ENCODE measurements at regions not wholly inside any gene's neighbourhood (a gene's known extent, or its start where the extent isn't known, plus 50 kb on each side); places are given as distances from the start of the nearest gene placed in this dataset.

DNA sequence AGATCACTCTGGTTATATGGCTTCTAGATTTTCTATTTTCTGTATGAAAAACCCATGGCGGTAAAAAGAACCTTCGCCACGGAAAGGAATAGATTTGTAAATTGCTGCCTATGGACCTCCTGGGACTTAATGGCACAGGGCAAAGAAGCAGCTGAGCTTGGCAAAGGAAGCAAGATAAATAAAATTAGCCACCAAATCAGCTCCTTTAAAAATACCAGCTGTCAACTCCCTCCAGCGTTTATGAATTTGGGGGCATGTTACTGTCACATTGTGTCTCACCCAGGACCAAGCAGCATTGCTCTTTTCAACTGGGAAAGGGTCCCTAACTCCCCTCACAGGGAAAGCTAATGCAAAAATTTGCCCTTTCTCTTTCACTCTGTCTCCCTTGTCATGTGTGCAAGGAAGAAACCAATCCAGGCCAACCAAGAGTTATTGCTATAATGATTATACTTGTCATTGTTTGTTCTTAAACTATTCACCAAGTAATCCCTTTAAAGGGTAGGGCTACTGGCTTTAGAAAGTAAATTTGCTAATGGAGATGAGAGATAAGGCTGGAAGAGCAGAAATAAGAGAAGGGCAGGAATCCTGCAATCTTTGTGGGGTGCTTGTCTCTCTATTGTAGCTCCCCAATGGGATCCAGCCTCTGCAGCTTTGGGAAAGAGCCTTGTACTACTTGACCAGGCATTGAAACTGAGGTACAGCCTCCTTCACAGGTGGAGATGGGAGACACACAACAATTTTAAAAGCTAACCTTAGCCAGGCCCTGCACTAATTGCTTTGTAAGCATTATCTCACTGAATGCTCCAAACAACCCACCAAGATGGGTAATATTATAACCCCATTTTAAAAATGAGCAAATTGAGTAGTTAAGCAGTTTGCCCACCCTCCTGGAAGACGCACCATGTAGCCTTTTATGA lies 119.1 kb upstream of the KLF7 start:
- no peak for DNase-seq (ENCODE audit: low spot score in 2 of 2)
- TF ChIP-seq, protein P1, sequence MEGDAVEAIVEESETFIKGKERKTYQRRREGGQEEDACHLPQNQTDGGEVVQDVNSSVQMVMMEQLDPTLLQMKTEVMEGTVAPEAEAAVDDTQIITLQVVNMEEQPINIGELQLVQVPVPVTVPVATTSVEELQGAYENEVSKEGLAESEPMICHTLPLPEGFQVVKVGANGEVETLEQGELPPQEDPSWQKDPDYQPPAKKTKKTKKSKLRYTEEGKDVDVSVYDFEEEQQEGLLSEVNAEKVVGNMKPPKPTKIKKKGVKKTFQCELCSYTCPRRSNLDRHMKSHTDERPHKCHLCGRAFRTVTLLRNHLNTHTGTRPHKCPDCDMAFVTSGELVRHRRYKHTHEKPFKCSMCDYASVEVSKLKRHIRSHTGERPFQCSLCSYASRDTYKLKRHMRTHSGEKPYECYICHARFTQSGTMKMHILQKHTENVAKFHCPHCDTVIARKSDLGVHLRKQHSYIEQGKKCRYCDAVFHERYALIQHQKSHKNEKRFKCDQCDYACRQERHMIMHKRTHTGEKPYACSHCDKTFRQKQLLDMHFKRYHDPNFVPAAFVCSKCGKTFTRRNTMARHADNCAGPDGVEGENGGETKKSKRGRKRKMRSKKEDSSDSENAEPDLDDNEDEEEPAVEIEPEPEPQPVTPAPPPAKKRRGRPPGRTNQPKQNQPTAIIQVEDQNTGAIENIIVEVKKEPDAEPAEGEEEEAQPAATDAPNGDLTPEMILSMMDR (IDR thresholded peaks at IDR 0.05) = no peak
- TF ChIP-seq POLR2A (IDR thresholded peaks at IDR 0.05) (no peak), POLR2AphosphoS5 (IDR thresholded peaks at IDR 0.05) (no peak)
- H3K9me3 ChIP-seq = no peaks in the 10 kb centered on the region
- no peak overlapping the region for H3K4me3 ChIP-seq
- intact Hi-C loops (cut with DNase I; ENCODE audit: low total_unique reads) = no loop called here
- H3K27me3 ChIP-seq = no peaks in the 10 kb centered on the region
- H3K4me1 ChIP-seq = no peaks in the 10 kb centered on the region
- H3K36me3 ChIP-seq = no peaks in the 10 kb centered on the region
- H3K27ac ChIP-seq = no peak overlapping the region

DNA sequence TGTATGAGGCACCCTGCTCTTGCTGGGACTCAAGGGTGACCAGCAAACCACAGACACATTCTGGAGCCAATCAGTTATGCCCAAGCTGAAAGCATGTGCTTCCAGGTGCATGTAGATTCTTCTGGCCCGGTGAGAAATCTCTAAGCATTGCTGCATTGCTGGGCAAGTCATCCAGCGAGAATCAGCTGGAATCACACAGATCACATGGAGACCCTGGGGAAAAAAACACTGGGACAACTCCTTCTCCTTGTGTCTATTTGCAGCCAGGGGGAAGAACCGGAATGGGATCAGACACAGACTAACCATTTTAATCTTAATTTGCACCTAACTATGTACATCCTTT lies 119.7 kb upstream of the KLF7 start:
- intact Hi-C loops (cut with DNase I; ENCODE audit: low total_unique reads) = no loop called here
- TF ChIP-seq, protein P1 (IDR thresholded peaks at IDR 0.05) = no peak
- TF ChIP-seq POLR2A (IDR thresholded peaks at IDR 0.05) (no peak), POLR2AphosphoS5 (IDR thresholded peaks at IDR 0.05) (no peak)
- Histone ChIP-seq H3K36me3 (no peaks in the 10 kb centered on the region), H3K9me3 (no peaks in the 10 kb centered on the region), H3K4me3 (no peak overlapping the region), H3K4me1 (no peaks in the 10 kb centered on the region), H3K27me3 (no peaks in the 10 kb centered on the region), H3K27ac (no peak overlapping the region)
- no peak for DNase-seq (ENCODE audit: low spot score in 2 of 2)

DNA sequence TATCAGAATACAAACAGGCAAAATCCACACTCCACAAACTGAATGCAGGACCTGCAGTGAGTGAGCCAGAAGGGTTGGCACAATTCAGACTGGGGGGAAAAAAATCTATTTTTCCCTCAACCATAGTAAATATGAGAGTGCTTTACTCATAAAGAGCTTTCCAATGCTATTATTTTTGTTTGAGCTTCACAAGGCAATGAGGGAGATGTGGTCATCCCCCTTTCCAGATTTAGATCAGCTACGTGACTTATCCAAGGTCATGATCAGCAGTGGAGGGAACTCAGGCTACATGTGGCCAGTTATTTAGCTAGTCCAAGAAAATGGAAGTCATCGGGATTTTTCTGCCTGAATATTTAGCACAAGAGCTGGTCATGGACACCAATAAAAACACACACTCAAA lies 120.4 kb upstream of the KLF7 start:
- DNase-seq (ENCODE audit: low spot score in 2 of 2) = no peak
- TF ChIP-seq, protein P1 (IDR thresholded peaks at IDR 0.05) = no peak
- TF ChIP-seq POLR2A (IDR thresholded peaks at IDR 0.05) = no peak
- no peak overlapping the region for H3K4me3 ChIP-seq
- H3K27ac ChIP-seq = no peak overlapping the region
- no peaks in the 10 kb centered on the region for H3K4me1 ChIP-seq
- intact Hi-C loops (cut with DNase I; ENCODE audit: low total_unique reads) = no loop called here
- H3K9me3 ChIP-seq = no peaks in the 10 kb centered on the region
- no peaks in the 10 kb centered on the region for H3K27me3 ChIP-seq
- H3K36me3 ChIP-seq = no peaks in the 10 kb centered on the region

DNA sequence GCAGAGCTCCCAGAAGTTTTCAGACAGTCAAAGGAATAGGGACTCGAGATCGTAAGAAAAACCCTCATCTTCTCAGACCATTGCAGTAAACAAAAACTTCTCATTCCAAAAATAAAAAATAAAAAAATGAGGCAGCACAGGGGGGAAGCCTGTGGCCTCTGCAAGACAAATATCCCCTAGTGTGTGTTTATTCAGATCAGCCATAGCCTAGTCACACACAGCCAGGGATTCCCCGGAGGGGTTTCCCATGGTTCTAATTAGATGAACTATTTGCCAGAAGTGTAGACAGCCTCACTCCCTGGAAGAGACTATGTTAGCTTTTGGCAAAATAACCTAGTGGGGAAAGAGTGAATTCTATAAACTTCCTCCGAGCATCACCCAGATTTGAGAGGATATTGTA lies 122.9 kb upstream of the KLF7 start:
- intact Hi-C loops (cut with DNase I; ENCODE audit: low total_unique reads) = no loop called here
- TF ChIP-seq, protein P1 (IDR thresholded peaks at IDR 0.05) = no peak
- no peak for TF ChIP-seq POLR2AphosphoS5 (IDR thresholded peaks at IDR 0.05)
- TF ChIP-seq POLR2A (IDR thresholded peaks at IDR 0.05) = no peak
- no peaks in the 10 kb centered on the region for H3K4me1 ChIP-seq
- no peak overlapping the region for H3K4me3 ChIP-seq
- H3K36me3 ChIP-seq = no peaks in the 10 kb centered on the region
- no peak for DNase-seq (ENCODE audit: low spot score in 2 of 2)
- H3K27me3 ChIP-seq = no peaks in the 10 kb centered on the region
- no peak overlapping the region for H3K27ac ChIP-seq
- no peaks in the 10 kb centered on the region for H3K9me3 ChIP-seq

DNA sequence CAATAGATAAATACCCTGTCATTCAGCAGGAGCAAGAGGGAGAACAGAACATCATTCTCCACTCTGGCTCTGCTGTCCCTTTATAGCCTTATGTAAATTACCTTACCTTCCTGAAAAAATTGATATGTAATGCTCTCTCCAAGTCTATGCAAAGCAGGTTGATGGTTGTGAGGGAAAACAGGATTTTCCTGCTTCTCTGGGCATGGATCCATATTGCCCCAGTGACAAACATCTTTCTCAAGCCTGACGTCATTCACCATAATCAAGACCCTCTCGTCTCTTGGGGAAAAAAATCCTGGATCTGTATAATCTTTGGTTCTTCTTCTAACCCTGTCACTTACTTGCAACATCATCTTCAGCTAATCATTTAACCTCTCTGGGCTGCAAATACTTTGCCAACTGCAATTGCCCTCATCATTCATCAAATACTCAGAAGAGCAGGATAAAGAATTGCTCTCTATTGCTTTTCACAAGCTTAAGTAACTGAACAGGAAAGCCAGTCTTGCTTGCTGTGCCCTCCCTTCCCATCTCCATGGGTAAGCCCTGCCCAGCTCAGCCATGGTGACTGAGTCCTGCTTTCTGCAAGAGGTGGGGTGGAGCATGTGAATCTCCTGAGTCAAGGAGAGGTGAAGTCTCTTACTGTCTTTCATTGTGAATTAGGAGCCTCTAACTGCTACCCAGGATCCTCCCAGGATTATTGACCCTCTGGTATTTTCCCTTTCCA lies 123.7 kb upstream of the KLF7 start:
- intact Hi-C loops (cut with DNase I; ENCODE audit: low total_unique reads) = loop anchor here (10.0 kb wide), 1 partner anchor 1595 kb away; no protein-coding TSS in a partner anchor

More for the DNA sequence above, 123.7 kb upstream of the KLF7 start:
- Histone ChIP-seq H3K27ac (no peak overlapping the region), H3K4me3 (no peak overlapping the region), H3K27me3 (no peaks in the 10 kb centered on the region), H3K9me3 (no peaks in the 10 kb centered on the region), H3K4me1 (no peaks in the 10 kb centered on the region), H3K36me3 (no peaks in the 10 kb centered on the region)
- no peak for DNase-seq (ENCODE audit: low spot score in 2 of 2)
- TF ChIP-seq POLR2A (IDR thresholded peaks at IDR 0.05) = no peak
- TF ChIP-seq, protein P1 (IDR thresholded peaks at IDR 0.05) = no peak
- TF ChIP-seq POLR2AphosphoS5 (IDR thresholded peaks at IDR 0.05) = no peak

All from breast epithelium (tissue), 4 donors.